ENCODE measurements at regions not wholly inside any gene's neighbourhood (a gene's known extent, or its start where the extent isn't known, plus 50 kb on each side); places are given as distances from the start of the nearest gene placed in this dataset.

DNA sequence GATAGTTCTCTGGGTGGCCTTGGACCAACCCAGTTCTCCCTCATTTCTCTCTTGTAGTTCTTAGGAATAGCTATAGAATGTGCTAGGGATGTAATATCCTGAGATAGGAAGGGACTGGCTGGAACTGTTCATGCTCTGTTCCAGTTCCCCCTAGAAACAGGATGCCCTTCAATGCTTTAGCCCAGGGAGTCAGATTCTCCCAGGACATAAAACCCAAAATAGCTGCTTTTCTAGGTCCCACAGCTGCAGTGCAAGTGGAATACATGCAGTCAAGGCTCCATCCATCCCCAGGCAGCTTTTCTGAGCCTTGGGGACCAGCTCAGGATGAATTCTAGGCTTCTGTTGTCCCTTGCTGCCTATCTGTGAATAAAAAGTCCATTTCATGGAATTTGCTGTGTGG, 257.3 kb upstream of the CTAGE1 start:
- Mint-ChIP-seq H3K9me3 (ENCODE audit: insufficient read depth) (no peaks in the 10 kb centered on the region), H3K4me1 (ENCODE audit: low read depth) (no peaks in the 10 kb centered on the region), H3K36me3 (ENCODE audit: low read depth) (no peaks in the 10 kb centered on the region), H3K4me3 (no peak overlapping the region), H3K27ac (no peak overlapping the region), H3K27me3 (ENCODE audit: low read depth) (peaks cover 6% of the 10 kb centered on the region)
- ChIA-PET CTCF (no interaction called here), POLR2A (no interaction called here)
- DNase-seq = no peak
- no peak for ATAC-seq

DNA sequence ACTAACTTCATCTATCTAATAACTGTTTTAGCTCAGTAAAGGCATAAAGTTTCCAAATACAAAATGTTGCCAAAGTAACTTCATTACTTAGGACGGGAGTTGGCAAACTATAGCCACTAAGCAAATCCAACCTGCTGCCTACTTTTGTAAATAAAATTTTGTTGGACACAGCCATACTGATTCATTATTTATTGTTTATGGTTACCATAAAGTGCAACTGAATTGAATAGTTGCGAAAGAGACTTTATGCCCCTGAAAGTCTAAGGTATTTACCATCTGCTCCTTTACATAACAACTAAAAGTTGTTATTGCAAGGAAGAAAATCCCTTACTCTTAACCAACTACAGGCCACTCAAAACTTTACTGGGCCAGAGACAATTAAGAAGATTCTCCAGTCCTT, 256.7 kb upstream of the RBBP8 start:
- CTCF ChIA-PET = no interaction called here
- peaks cover 4% of the 10 kb centered on the region for H3K27me3 Mint-ChIP-seq (ENCODE audit: low read depth)
- no peak for ATAC-seq

DNA sequence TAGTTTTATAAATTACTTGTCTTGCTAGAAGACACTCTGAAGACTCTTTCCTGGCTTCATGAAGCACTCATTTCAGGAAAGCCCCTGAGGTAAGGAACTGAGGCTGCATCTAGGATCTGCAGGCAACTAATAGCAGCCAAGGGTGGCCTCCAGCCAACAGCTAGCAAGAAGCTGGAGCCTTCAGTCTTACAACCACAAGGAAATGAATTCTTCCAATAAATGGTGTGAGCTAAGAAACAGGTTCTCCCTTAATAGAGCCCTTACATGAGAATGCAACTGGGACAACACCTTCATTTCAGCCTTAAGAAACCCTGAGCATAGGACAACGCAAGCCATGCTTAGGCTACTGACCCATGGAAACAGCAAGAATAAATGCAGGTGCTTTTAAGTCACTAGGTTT, 254.6 kb upstream of the RBBP8 start:
- H3K4me1 Mint-ChIP-seq (ENCODE audit: low read depth) = no peaks in the 10 kb centered on the region
- no peaks in the 10 kb centered on the region for H3K36me3 Mint-ChIP-seq (ENCODE audit: low read depth)
- no peak for DNase-seq
- peaks cover 4% of the 10 kb centered on the region for H3K27me3 Mint-ChIP-seq (ENCODE audit: low read depth)
- ATAC-seq = no peak
- POLR2A ChIA-PET = no interaction called here
- no peaks in the 10 kb centered on the region for H3K9me3 Mint-ChIP-seq (ENCODE audit: insufficient read depth)
- H3K4me3 Mint-ChIP-seq = no peak overlapping the region
- no peak overlapping the region for H3K27ac Mint-ChIP-seq
- CTCF ChIA-PET = no interaction called here

More for the DNA sequence above, 256.7 kb upstream of the RBBP8 start:
- Mint-ChIP-seq H3K4me3 (no peak overlapping the region), H3K9me3 (ENCODE audit: insufficient read depth) (no peaks in the 10 kb centered on the region), H3K4me1 (ENCODE audit: low read depth) (no peaks in the 10 kb centered on the region), H3K27ac (no peak overlapping the region), H3K36me3 (ENCODE audit: low read depth) (no peaks in the 10 kb centered on the region)
- POLR2A ChIA-PET = no interaction called here
- DNase-seq = no peak

- ChIA-PET CTCF (no interaction called here), POLR2A (no interaction called here)
- Mint-ChIP-seq H3K4me3 (no peak overlapping the region), H3K9me3 (ENCODE audit: insufficient read depth) (no peaks in the 10 kb centered on the region), H3K27me3 (ENCODE audit: low read depth) (peaks cover 2% of the 10 kb centered on the region), H3K36me3 (ENCODE audit: low read depth) (no peaks in the 10 kb centered on the region), H3K27ac (no peak overlapping the region), H3K4me1 (ENCODE audit: low read depth) (no peaks in the 10 kb centered on the region)
- ATAC-seq = no peak
- no peak for DNase-seq
Measured at GRCh38 chr18:22680944-22681343, 252.2 kb upstream of the RBBP8 start.

DNA sequence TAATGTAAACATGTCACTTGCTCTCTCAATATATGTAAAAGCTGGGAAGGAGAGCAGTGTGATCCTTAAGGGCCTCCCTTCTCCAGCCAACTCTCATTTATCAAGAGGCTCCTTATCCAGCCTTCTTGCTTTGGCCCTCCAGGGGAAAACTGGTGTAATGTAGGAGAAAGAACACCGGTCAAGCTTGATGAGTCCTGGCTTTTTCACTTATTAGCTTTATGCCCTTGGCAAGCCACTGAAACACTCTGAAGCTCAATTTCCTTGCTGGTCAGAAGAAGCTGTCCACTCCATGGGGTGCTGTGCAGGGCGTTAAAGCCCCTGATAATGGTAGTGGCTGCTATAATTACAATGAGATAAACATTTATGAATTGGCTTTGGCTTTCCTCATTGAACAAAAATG, 251.2 kb upstream of the RBBP8 start:
- Mint-ChIP-seq H3K36me3 (ENCODE audit: low read depth) (no peaks in the 10 kb centered on the region), H3K27ac (no peak overlapping the region), H3K27me3 (ENCODE audit: low read depth) (peaks cover 2% of the 10 kb centered on the region), H3K9me3 (ENCODE audit: insufficient read depth) (no peaks in the 10 kb centered on the region), H3K4me3 (no peak overlapping the region), H3K4me1 (ENCODE audit: low read depth) (no peaks in the 10 kb centered on the region)
- POLR2A ChIA-PET = no interaction called here
- DNase-seq = no peak
- CTCF ChIA-PET = no interaction called here
- no peak for ATAC-seq

DNA sequence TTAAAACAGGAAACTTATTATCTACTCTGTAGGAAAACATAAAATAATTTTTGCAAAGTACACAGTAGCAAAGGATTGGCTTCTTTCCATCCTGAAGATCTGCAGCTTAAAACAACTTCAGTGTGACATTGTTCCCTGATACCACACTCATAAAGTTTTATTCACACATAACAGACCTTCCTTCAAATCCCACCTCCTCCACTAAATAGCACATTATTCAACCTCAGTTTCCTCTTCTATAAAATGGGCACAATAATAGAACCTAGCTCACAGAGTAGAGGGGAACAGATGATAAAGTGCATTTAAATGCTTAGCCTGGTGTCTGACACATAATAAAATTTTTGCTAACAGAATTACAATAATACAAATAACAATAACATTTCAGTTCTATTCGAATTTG, 250.4 kb upstream of the RBBP8 start:
- POLR2A ChIA-PET = no interaction called here
- H3K27ac Mint-ChIP-seq = no peak overlapping the region
- CTCF ChIA-PET = no interaction called here
- no peaks in the 10 kb centered on the region for H3K36me3 Mint-ChIP-seq (ENCODE audit: low read depth)
- no peak overlapping the region for H3K4me3 Mint-ChIP-seq
- peaks cover 2% of the 10 kb centered on the region for H3K27me3 Mint-ChIP-seq (ENCODE audit: low read depth)
- DNase-seq = no peak
- no peaks in the 10 kb centered on the region for H3K9me3 Mint-ChIP-seq (ENCODE audit: insufficient read depth)
- no peak for ATAC-seq
- no peaks in the 10 kb centered on the region for H3K4me1 Mint-ChIP-seq (ENCODE audit: low read depth)

GRCh38 chr18:22683196-22683676, 249.9 kb upstream of the RBBP8 start:
- H3K27me3 Mint-ChIP-seq (ENCODE audit: low read depth) = peaks cover 2% of the 10 kb centered on the region
- no peak overlapping the region for H3K27ac Mint-ChIP-seq
- POLR2A ChIA-PET = no interaction called here
- CTCF ChIA-PET = no interaction called here
- no peak overlapping the region for H3K4me3 Mint-ChIP-seq
- H3K36me3 Mint-ChIP-seq (ENCODE audit: low read depth) = no peaks in the 10 kb centered on the region
- no peak for DNase-seq
- no peaks in the 10 kb centered on the region for H3K9me3 Mint-ChIP-seq (ENCODE audit: insufficient read depth)
- H3K4me1 Mint-ChIP-seq (ENCODE audit: low read depth) = no peaks in the 10 kb centered on the region
- ATAC-seq = no peak

DNA sequence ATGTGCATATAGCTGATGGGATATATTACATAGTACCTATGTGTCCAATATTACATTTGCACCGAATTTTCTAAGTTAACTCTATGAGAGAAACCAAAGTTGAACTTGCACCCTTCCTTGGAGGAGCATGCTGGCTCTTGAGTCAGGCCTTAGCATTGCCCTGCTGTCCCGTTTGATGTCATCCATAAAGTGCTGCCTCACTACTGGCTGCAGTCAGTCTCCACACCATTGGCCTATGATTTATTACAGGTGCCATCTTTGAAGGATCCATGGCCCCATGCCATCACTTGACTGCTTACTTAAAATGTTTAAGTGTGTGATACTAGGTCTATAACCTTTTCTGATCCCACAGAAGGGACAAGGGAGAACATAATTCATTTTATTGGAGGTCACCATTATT, 249.3 kb upstream of the RBBP8 start:
- ChIA-PET POLR2A (no interaction called here), CTCF (no interaction called here)
- H3K36me3 Mint-ChIP-seq (ENCODE audit: low read depth) = no peaks in the 10 kb centered on the region

GRCh38 chr18:22684268-22684667, 248.9 kb upstream of the RBBP8 start:
- CTCF ChIA-PET = no interaction called here
- H3K9me3 Mint-ChIP-seq (ENCODE audit: insufficient read depth) = no peaks in the 10 kb centered on the region
- H3K27ac Mint-ChIP-seq = no peak overlapping the region
- POLR2A ChIA-PET = no interaction called here
- ATAC-seq (no peak), DNase-seq (no peak)
- no peaks in the 10 kb centered on the region for H3K4me1 Mint-ChIP-seq (ENCODE audit: low read depth)
- H3K36me3 Mint-ChIP-seq (ENCODE audit: low read depth) = no peaks in the 10 kb centered on the region
- peaks cover 2% of the 10 kb centered on the region for H3K27me3 Mint-ChIP-seq (ENCODE audit: low read depth)
- no peak overlapping the region for H3K4me3 Mint-ChIP-seq

More for the DNA sequence above, 249.3 kb upstream of the RBBP8 start:
- Mint-ChIP-seq H3K4me1 (ENCODE audit: low read depth) (no peaks in the 10 kb centered on the region), H3K4me3 (no peak overlapping the region), H3K27ac (no peak overlapping the region), H3K9me3 (ENCODE audit: insufficient read depth) (no peaks in the 10 kb centered on the region), H3K27me3 (ENCODE audit: low read depth) (peaks cover 2% of the 10 kb centered on the region)
- DNase-seq = no peak
- no peak for ATAC-seq

GRCh38 chr18:22685788-22686187, 247.3 kb upstream of the RBBP8 start:
- CTCF ChIA-PET = no interaction called here
- Mint-ChIP-seq H3K27me3 (ENCODE audit: low read depth) (peaks cover 2% of the 10 kb centered on the region), H3K9me3 (ENCODE audit: insufficient read depth) (no peaks in the 10 kb centered on the region), H3K36me3 (ENCODE audit: low read depth) (no peaks in the 10 kb centered on the region), H3K27ac (no peak overlapping the region), H3K4me3 (no peak overlapping the region), H3K4me1 (ENCODE audit: low read depth) (no peaks in the 10 kb centered on the region)
- no peak for ATAC-seq
- POLR2A ChIA-PET = no interaction called here
- DNase-seq = no peak

GRCh38 chr18:22687892-22688680, 245.0 kb upstream of the RBBP8 start:
- H3K27me3 Mint-ChIP-seq (ENCODE audit: low read depth) = peaks cover 2% of the 10 kb centered on the region
- no peaks in the 10 kb centered on the region for H3K36me3 Mint-ChIP-seq (ENCODE audit: low read depth)
- DNase-seq = no peak
- H3K9me3 Mint-ChIP-seq (ENCODE audit: insufficient read depth) = no peaks in the 10 kb centered on the region
- H3K27ac Mint-ChIP-seq = no peak overlapping the region
- ChIA-PET CTCF (no interaction called here), POLR2A (no interaction called here)
- no peak for ATAC-seq
- no peak overlapping the region for H3K4me3 Mint-ChIP-seq
- H3K4me1 Mint-ChIP-seq (ENCODE audit: low read depth) = no peaks in the 10 kb centered on the region

- DNase-seq (no peak), ATAC-seq (no peak)
- no peaks in the 10 kb centered on the region for H3K36me3 Mint-ChIP-seq (ENCODE audit: low read depth)
- ChIA-PET CTCF (no interaction called here), POLR2A (no interaction called here)
- H3K27me3 Mint-ChIP-seq (ENCODE audit: low read depth) = peaks cover 2% of the 10 kb centered on the region
- H3K4me1 Mint-ChIP-seq (ENCODE audit: low read depth) = no peaks in the 10 kb centered on the region
- no peaks in the 10 kb centered on the region for H3K9me3 Mint-ChIP-seq (ENCODE audit: insufficient read depth)
- H3K27ac Mint-ChIP-seq = no peak overlapping the region
- no peak overlapping the region for H3K4me3 Mint-ChIP-seq
Measured at GRCh38 chr18:22688877-22689496, 244.1 kb upstream of the RBBP8 start.

- CTCF ChIA-PET = no interaction called here
- POLR2A ChIA-PET = no interaction called here
- no peaks in the 10 kb centered on the region for H3K27me3 Mint-ChIP-seq (ENCODE audit: low read depth)
- H3K27ac Mint-ChIP-seq = no peak overlapping the region
- H3K36me3 Mint-ChIP-seq (ENCODE audit: low read depth) = no peaks in the 10 kb centered on the region
- ATAC-seq = no peak
- no peak for DNase-seq
- H3K4me3 Mint-ChIP-seq = no peak overlapping the region
- H3K9me3 Mint-ChIP-seq (ENCODE audit: insufficient read depth) = no peaks in the 10 kb centered on the region
- no peaks in the 10 kb centered on the region for H3K4me1 Mint-ChIP-seq (ENCODE audit: low read depth)
Measured at GRCh38 chr18:22689712-22690111, 243.4 kb upstream of the RBBP8 start.

Data from activated CD8-positive, alpha-beta T cell treated with anti-CD3 and anti-CD28 coated beads, Interleukin-2, amount 10 ng/mL, durations not matched to agents 7 days and 5 days (primary cell).